GM18502 (cell line): ENCODE measurements at regions not wholly inside any gene's neighbourhood (a gene's known extent, or its start where the extent isn't known, plus 50 kb on each side); places are given as distances from the start of the nearest gene placed in this dataset.

Source experiments
- ATAC-seq: cut with Tn5 transposase; IDR thresholded peaks from one replicate; pipeline ENCODE4 v1.9.1; 2021; ENCODE audit warnings: mild to moderate bottlenecking; ENCODE audit not compliant: unreplicated experiment, poor library complexity

GRCh38 chr2:222146488-222146887 lies 152.3 kb downstream of the PAX3 start:
- ATAC-seq = peak; percentile 54

- ATAC-seq = no peak
Measured at GRCh38 chr2:222142027-222142426, 156.8 kb downstream of the PAX3 start.

GRCh38 chr2:222136106-222136630 lies 162.6 kb downstream of the PAX3 start:
- ATAC-seq = no peak

GRCh38 chr2:222134654-222135053 lies 164.1 kb downstream of the PAX3 start:
- ATAC-seq = no peak

GRCh38 chr2:222133897-222134296 lies 164.9 kb downstream of the PAX3 start:
- no peak for ATAC-seq

- no peak for ATAC-seq
Measured at GRCh38 chr2:222130855-222131254, 167.9 kb downstream of the PAX3 start.

GRCh38 chr2:222127660-222128059 lies 171.1 kb downstream of the PAX3 start:
- no peak for ATAC-seq

GRCh38 chr2:222120933-222121332 lies 177.9 kb downstream of the PAX3 start:
- ATAC-seq = no peak

GRCh38 chr2:222115296-222115695 lies 183.5 kb downstream of the PAX3 start:
- ATAC-seq = no peak

GRCh38 chr2:222108957-222109585 lies 189.7 kb downstream of the PAX3 start:
- no peak for ATAC-seq

GRCh38 chr2:222108497-222108896 lies 190.3 kb downstream of the PAX3 start:
- no peak for ATAC-seq

- no peak for ATAC-seq
Measured at GRCh38 chr2:222105046-222105445, 193.8 kb downstream of the PAX3 start.

GRCh38 chr2:222102575-222103349 lies 196.0 kb downstream of the PAX3 start:
- ATAC-seq = no peak

GRCh38 chr2:222100704-222101699 lies 197.8 kb downstream of the PAX3 start:
- no peak for ATAC-seq

- ATAC-seq = no peak
Measured at GRCh38 chr2:222088561-222088960, 210.2 kb downstream of the PAX3 start.

GRCh38 chr2:222087998-222088397 lies 210.8 kb downstream of the PAX3 start:
- ATAC-seq = no peak

- no peak for ATAC-seq
Measured at GRCh38 chr2:222082201-222082600, 216.6 kb downstream of the PAX3 start.

- no peak for ATAC-seq
Measured at GRCh38 chr2:222080141-222080540, 218.7 kb downstream of the PAX3 start.

- ATAC-seq = no peak
Measured at GRCh38 chr2:222076973-222077690, 221.7 kb downstream of the PAX3 start.

- no peak for ATAC-seq
Measured at GRCh38 chr2:222074674-222075073, 224.1 kb downstream of the PAX3 start.
